ENCODE measurements at regions not wholly inside any gene's neighbourhood (a gene's known extent, or its start where the extent isn't known, plus 50 kb on each side); places are given as distances from the start of the nearest gene placed in this dataset.

- TF ChIP-seq TCF12 (IDR thresholded peaks at IDR 0.05; ENCODE audit: low read depth) (no peak), FOXM1 (IDR thresholded peaks at IDR 0.05; ENCODE audit: borderline replicate concordance, low read depth) (no peak), CREB1 (IDR thresholded peaks at IDR 0.05; ENCODE audit: low read depth) (no peak), YY1 (IDR thresholded peaks at IDR 0.05; ENCODE audit: low read depth) (no peak), REST (IDR thresholded peaks at IDR 0.05; ENCODE audit: low read depth) (no peak), NFIC (IDR thresholded peaks at IDR 0.05) (no peak), CEBPB (IDR thresholded peaks at IDR 0.05) (no peak), ZBTB7A (IDR thresholded peaks at IDR 0.05; ENCODE audit: low read depth) (no peak), MAX (IDR thresholded peaks at IDR 0.05) (no peak), EP300 (IDR thresholded peaks at IDR 0.05; ENCODE audit: borderline replicate concordance) (no peak), TEAD4 (IDR thresholded peaks at IDR 0.05) (no peak), RAD21 (IDR thresholded peaks at IDR 0.05; ENCODE audit: low read depth) (no peak), USF1 (IDR thresholded peaks at IDR 0.05) (no peak), TAF1 (IDR thresholded peaks at IDR 0.05; ENCODE audit: low read depth) (no peak), EGR1 (IDR thresholded peaks at IDR 0.05) (no peak)
Measured at GRCh38 chr13:72317346-72318109, 409.9 kb downstream of the MZT1 start.

- TF ChIP-seq REST (IDR thresholded peaks at IDR 0.05; ENCODE audit: low read depth) (no peak), NFIC (IDR thresholded peaks at IDR 0.05) (no peak), TCF12 (IDR thresholded peaks at IDR 0.05; ENCODE audit: low read depth) (no peak), CEBPB (IDR thresholded peaks at IDR 0.05) (no peak), MAX (IDR thresholded peaks at IDR 0.05) (no peak), CREB1 (IDR thresholded peaks at IDR 0.05; ENCODE audit: low read depth) (no peak), YY1 (IDR thresholded peaks at IDR 0.05; ENCODE audit: low read depth) (no peak), EGR1 (IDR thresholded peaks at IDR 0.05) (no peak), USF1 (IDR thresholded peaks at IDR 0.05) (no peak), TEAD4 (IDR thresholded peaks at IDR 0.05) (no peak), EP300 (IDR thresholded peaks at IDR 0.05; ENCODE audit: borderline replicate concordance) (no peak), FOXM1 (IDR thresholded peaks at IDR 0.05; ENCODE audit: borderline replicate concordance, low read depth) (no peak), RAD21 (IDR thresholded peaks at IDR 0.05; ENCODE audit: low read depth) (no peak), TAF1 (IDR thresholded peaks at IDR 0.05; ENCODE audit: low read depth) (no peak), ZBTB7A (IDR thresholded peaks at IDR 0.05; ENCODE audit: low read depth) (no peak)
Measured at GRCh38 chr13:72316716-72317115, 410.7 kb downstream of the MZT1 start.

- no peak for TF ChIP-seq NFIC (IDR thresholded peaks at IDR 0.05)
- TF ChIP-seq FOXM1 (IDR thresholded peaks at IDR 0.05; ENCODE audit: borderline replicate concordance, low read depth): no peak
Measured at GRCh38 chr13:72315312-72315711, 412.1 kb downstream of the MZT1 start.

- TF ChIP-seq YY1 (IDR thresholded peaks at IDR 0.05; ENCODE audit: low read depth) (no peak), EGR1 (IDR thresholded peaks at IDR 0.05) (no peak), FOXM1 (IDR thresholded peaks at IDR 0.05; ENCODE audit: borderline replicate concordance, low read depth) (no peak), USF1 (IDR thresholded peaks at IDR 0.05) (no peak), TCF12 (IDR thresholded peaks at IDR 0.05; ENCODE audit: low read depth) (no peak), ZBTB7A (IDR thresholded peaks at IDR 0.05; ENCODE audit: low read depth) (no peak), RAD21 (IDR thresholded peaks at IDR 0.05; ENCODE audit: low read depth) (no peak)
Measured at GRCh38 chr13:72314210-72314609, 413.2 kb downstream of the MZT1 start.

- TF ChIP-seq REST (IDR thresholded peaks at IDR 0.05; ENCODE audit: low read depth): no peak
- no peak for TF ChIP-seq YY1 (IDR thresholded peaks at IDR 0.05; ENCODE audit: low read depth)
- no peak for TF ChIP-seq NFIC (IDR thresholded peaks at IDR 0.05)
- TF ChIP-seq EP300 (IDR thresholded peaks at IDR 0.05; ENCODE audit: borderline replicate concordance): no peak
- TF ChIP-seq TAF1 (IDR thresholded peaks at IDR 0.05; ENCODE audit: low read depth): no peak
- no peak for TF ChIP-seq RAD21 (IDR thresholded peaks at IDR 0.05; ENCODE audit: low read depth)
- no peak for TF ChIP-seq TCF12 (IDR thresholded peaks at IDR 0.05; ENCODE audit: low read depth)
- TF ChIP-seq EGR1 (IDR thresholded peaks at IDR 0.05): no peak
- TF ChIP-seq USF1 (IDR thresholded peaks at IDR 0.05): no peak
- no peak for TF ChIP-seq MAX (IDR thresholded peaks at IDR 0.05)
- TF ChIP-seq FOXM1 (IDR thresholded peaks at IDR 0.05; ENCODE audit: borderline replicate concordance, low read depth): no peak
- no peak for TF ChIP-seq ZBTB7A (IDR thresholded peaks at IDR 0.05; ENCODE audit: low read depth)
- TF ChIP-seq CREB1 (IDR thresholded peaks at IDR 0.05; ENCODE audit: low read depth): no peak
- TF ChIP-seq TEAD4 (IDR thresholded peaks at IDR 0.05): no peak
- no peak for TF ChIP-seq CEBPB (IDR thresholded peaks at IDR 0.05)
Measured at GRCh38 chr13:72313546-72313945, 413.9 kb downstream of the MZT1 start.
